HG03135 (cell line): ENCODE measurements at regions not wholly inside any gene's neighbourhood (a gene's known extent, or its start where the extent isn't known, plus 50 kb on each side); places are given as distances from the start of the nearest gene placed in this dataset.

ENCODE experiments used
- ATAC-seq: cut with Tn5 transposase; IDR thresholded peaks from one replicate; pipeline ENCODE4 v1.9.1; 2021; ENCODE audit warnings: mild to moderate bottlenecking, moderate library complexity; ENCODE audit not compliant: unreplicated experiment

DNA sequence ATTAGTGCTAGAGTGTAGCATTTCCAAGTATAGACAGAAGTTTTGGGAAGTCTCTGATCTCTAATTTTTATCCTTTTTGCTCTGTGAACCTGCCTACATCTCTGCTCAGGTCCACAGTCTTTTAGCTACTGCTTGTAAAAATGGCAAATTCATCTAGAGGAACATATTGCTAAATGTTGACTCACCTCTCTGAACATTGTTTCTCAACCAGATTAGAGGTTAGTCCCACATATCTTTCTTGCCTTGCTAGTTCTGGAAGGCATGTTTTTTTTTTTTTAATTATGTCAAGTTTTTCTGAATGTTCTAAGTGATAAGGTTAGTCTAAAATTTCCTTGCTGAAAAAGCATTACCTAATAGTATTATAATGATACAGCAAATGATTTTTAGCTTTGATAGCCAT is 2889.6 kb upstream of the PCDH20 start:
- ATAC-seq = no peak

DNA sequence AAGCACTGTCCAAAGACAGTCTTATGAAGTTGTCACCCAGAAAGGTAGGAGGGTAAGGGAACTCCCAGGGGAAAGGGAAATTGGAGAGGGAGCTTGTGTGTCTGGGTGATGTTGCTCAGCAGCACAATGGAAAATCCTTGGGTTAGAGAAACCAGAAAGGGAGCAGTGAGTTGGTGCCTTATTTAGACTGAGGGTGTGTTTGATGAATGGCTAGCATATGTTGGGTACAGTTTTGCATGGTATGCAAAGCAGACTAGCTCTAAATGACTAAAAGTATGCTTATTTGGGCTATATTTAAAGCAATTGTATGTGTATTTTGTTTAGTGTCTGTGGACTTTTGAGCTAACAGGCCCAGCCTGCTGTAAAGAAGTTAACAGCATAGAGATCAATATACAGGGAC is 2884.6 kb upstream of the PCDH20 start:
- ATAC-seq = no peak

DNA sequence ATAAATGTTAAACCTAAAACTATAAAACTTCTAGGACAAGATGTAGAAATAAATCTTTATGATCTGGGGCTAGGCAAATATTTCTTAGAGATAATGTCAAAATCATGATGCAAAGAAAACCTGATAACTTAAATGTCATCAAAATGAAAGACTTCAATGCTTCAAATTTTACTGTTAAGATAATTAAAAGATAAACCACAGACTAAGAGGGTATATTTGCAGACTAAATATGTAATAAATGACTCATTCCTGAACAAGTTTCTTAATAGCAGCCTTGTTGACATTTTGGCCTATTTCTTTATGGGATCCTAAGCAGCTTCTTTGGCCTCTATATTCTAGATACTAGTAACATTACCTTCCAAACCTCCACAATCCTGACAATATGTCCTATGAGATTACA is 2878.3 kb upstream of the PCDH20 start:
- no peak for ATAC-seq

DNA sequence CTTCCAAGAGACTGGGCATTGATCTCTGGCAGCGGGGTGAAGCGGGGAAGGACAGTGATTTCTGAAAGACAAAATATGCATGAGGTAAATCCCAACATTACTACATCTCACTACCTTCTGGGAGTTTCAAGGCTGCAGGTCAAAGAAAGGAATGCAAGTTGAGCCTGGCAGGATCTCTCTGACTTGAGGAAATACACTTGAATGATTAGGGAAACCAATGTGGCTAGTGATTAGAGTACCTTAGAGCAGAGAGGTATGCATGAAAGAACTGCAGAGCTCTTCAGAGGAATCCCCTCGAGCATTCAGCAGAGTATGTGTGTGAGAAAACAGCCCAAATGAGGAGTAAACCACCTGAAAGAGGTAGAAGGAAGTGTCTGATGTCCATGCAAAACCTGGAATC is 2874.1 kb upstream of the PCDH20 start:
- no peak for ATAC-seq

DNA sequence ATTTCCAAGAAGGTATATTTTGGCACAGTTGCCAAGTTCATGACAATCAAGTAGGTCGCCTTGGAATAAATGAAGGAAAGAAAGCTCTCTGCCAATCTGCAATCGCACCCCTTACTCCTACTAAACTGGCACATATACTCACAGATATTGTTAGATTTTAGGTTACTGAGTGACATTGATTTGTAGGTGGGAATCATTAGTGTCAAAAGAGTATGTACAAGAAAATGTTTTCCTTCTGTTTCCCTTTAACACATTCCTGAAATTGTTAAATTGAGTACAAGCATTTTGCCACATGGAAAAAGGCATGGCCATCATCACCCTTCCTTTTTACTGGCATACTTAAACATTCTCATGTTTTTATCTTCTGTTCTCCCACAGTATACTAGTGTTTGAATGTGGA is 2868.3 kb upstream of the PCDH20 start:
- ATAC-seq = no peak

DNA sequence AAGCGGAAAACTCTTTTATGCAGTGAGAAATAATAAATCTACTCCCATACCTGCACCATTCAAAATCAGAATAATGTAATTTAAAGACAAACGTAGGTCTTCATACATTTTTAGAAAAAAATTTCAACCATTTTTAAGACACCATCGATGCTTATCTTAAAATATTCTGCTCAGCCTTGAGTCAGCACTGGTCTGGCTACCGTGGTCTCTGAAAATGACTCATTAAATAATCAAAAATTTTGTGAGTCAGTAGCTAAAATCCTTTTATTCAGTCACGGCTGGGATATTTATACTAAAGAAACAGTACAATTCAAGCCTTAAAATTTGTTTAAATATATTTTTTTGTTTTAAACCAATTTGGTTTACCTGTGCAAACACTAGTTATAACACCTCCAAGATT is 2862.8 kb upstream of the PCDH20 start:
- no peak for ATAC-seq

DNA sequence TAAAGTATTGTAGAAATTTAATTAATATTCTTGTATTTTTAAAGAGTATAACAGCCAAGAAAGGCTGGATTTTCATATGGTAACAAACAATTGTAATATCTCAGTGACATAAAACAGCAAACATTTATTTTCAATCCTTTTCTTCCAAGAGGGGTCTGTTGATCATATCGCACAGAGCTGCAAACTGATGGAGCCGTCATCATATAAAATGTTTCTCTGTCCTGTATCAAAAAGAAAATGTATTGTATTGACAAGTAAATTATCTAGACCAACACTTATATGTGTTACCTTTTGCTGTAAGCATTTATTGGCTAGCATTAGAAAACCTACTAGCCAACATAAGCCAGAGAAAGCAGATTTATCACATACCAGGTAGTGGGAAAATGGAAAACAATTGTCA is 2861.4 kb upstream of the PCDH20 start:
- ATAC-seq = no peak

DNA sequence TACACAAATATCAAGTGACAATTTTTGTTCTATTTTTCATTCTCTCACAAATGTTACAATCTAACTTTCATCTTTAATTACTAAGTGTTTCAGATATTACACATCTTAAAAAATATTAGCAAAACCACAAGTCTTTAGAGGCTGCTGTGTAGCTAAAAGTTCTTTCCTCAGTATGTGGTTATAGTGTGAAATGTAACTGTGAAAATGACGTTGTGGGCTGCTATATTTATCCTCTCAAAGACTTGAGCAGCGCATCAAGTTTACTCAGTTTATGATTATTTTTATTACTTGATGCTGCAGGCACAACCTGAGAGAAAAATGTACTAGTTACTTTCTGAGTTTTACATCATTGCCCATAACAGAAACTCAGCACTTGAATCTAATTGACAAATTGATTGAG is 2860.6 kb upstream of the PCDH20 start:
- ATAC-seq = no peak

DNA sequence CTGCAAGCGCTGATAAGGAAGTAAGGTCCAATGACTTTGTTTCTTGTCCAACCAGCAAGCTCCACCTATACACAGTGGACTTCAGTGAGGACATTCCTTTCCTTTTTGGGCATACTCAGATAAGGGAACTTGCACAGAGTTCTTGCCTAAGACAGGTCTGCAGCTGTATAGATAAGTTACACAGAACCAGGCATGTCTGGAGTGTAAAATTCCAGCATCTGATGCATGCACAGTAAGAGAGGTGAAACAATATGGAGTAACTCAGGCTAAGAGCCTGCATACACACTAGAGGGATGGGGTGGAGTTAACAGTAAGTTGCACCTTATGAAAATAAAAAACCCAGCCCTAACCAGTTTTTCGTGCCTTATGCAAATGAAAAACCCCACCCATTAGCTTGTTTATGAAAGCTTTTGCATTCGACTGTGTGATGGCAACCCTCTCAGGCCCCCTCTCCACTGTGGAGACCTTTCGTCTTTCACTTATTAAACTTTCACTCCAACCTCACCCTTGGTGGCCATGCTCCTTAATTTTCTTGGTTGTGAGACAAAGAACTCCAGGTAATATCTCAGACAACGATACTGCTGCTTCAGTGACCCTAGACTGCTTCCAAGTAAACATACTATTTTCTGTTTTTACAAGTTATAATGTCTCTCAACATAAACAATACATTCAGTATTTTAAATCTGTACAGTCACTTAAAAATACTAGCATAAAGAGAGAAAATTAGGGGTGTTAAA is 2859.0 kb upstream of the PCDH20 start:
- ATAC-seq = no peak

DNA sequence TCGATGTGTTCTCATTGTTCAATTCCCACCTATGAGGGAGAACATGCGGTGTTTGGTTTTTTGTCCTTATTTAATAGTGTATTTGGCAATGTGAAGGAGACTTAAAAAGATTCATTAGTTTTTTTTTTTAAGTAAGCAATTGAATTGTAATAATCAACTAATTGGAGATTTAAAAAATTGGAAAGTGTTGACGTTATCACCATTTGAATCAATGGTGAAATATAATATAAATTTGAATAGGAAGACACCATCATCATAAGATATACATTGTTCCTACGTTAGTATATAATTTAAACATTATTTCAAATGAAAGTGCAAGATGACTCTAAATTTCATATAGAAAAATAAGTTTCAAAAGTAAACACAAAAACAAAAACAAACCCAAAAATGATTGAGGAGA is 2858.1 kb upstream of the PCDH20 start:
- ATAC-seq = no peak

DNA sequence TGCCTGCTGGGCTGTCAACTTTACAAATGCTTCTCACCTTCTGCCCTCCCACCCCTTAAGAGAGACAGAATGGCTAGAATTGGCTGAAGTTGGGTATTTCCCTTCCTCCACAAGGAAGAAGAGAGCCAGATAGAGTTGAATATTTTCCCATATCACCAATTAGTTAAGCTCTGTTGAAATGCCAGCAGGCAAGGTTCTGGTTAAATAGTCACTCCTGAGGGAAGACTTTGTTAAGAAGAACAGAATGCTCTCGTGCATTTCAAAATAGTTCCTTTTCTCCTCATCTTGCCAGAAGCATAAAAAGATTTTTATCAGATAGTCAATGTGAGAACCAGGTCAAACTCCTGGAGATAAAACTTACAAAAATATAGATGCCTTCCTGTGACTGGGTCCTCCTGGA is 2857.0 kb upstream of the PCDH20 start:
- ATAC-seq = no peak

DNA sequence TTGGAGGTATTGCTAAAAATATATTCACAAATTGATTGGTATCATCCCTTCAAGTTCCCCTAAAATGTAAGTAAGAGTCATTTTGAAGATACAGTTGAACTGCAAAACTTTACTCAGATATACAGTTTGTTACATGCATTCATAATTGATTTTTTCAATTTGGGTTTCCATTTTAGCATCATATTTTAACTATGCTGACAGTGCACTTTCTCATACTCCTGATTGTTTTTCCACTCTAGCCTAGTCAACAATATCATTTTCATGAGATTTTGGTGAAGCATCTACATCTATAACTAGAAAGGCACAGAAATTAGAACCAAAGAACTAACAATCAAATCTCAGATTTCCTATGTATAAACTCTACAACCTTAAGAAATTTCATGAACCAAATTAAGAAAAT is 2850.4 kb upstream of the PCDH20 start:
- ATAC-seq = no peak

DNA sequence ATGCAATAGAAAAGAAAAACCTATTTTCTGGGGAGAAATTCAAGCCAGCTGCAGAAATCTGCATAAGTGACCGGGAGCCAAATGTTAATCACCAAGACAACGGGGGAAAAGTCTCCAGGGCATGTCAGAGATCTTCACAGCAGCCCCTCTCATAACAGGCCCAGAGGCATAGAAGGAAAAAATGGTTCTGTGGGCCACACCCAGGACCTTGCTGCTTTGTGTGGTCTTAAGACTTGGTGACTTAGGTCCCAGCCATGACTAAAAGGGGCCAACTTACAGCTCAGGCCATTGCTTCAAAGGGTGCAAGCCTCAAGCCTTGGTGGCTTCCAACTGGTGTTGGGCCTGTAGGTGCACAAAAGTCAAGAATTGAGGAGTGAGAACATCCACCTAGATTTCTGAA is 2847.6 kb upstream of the PCDH20 start:
- ATAC-seq = no peak

DNA sequence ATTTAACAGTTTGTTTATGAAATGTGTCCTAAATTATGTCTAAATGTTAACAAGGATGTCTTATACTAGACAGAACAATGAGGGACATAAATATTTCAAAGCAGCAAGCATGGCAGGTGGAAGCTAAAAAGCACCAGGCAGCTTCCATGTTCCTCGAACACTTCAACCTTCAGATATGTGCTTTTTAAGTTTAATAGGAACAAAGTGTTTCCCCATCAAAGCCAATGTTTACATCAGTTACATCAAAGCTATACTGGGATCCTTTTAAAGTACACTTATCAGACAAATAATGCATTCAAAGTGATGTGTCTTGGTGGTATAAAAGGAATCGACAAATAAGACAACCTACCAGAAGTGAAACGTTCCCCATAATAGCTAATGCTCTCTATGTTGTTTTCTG is 2841.1 kb upstream of the PCDH20 start:
- no peak for ATAC-seq

DNA sequence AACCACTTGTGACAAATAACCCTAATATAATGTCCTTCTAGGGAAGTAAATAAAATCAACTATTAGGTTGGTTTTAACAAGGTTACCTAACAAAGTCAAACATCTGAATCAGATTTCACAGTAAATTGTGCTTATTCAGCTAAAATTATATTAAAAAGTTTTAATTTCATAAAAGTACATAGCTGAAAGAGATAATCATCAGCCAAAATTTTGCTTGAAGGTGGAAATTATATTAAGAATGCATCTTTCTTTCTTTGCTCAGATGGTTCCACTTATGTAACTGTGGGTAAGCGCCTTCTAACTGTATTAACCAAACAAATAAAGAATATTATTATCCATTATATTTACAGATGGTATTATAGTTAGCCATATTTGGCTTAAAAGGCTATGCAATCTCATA is 2840.3 kb upstream of the PCDH20 start:
- no peak for ATAC-seq

DNA sequence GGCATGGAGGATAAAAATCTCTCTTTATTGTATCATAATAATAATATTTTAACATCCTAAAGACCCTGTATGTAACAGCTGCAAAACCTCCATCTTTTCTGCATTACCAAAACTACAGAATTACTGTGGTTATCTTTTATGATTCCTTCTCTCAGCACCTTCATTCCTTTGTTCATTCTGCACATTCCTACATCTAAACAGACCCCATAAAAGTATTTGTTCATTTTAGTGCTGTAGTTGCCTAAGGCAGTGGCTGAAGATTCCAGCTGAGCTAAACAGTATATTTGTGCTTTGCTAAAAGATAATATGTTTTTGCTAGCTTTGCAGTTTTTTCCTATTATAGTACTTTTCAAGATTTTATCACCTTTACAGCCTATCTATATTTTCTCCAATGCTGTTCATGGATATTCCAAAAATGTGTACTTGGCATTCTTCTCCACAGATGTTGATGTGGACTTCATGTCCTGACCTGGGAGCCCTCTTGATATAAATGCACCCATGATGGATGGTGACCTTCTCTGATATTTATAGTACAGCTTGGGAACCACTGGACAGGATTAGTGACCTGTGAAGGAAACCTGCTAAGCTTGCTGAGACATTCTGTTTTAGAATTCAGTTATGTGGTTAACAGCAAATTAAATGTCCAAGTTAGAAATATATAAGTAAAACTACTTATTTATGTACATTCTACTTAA is 2832.9 kb upstream of the PCDH20 start:
- ATAC-seq = no peak

DNA sequence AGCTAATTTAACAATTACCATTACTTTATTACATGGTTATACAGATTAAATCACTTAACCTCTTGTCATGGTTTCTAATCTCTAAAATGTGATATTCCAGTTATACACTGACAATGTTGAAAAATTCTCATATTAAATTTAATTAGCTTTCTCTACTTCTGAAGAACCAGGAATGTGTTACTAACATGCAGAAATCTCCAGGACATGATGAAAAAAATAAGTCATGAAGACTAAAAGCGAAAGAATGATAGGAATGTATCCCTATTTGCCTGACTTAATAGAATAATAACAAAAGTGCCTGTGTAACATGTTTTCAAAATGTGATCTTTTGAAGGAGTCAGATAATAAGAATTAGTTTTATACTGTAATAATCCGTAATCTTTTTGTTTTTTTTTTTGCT is 2823.7 kb upstream of the PCDH20 start:
- no peak for ATAC-seq

DNA sequence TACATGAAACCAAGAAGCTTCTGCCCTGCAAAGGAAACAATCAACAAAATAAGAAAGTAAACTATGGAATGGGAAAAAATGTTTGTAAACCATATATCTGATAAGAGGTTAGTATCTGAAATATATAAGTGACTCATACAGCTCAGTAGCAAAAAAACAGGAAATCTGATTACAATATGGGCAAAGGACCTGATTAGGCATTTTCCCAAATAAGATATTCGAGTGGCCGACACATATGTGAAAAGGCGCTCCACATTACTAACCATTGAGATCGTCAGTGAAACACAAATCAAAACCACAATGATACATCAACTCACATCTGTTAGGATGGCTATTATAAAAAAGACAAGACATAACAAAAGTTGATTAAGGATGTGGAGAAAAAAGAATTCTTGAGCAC is 2818.6 kb upstream of the PCDH20 start:
- ATAC-seq = no peak

DNA sequence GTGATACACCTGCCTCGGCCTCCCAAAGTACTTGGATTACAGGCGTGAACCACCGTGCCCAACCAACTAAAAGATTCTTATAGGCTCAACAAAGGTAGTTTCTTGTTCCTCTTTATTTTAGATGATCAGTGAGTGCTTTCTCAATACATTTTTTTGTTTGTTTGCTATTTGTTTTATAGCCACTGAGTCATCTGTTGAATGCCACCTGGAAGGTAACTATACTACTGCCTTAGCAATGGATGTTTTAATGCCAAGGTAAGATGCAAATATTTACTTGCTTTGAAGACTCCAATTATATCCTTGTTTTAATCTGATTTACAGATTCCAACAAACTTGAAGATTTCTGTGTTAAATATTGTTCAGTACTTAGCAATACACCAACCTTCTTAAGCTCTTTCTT is 2807.4 kb upstream of the PCDH20 start:
- no peak for ATAC-seq

DNA sequence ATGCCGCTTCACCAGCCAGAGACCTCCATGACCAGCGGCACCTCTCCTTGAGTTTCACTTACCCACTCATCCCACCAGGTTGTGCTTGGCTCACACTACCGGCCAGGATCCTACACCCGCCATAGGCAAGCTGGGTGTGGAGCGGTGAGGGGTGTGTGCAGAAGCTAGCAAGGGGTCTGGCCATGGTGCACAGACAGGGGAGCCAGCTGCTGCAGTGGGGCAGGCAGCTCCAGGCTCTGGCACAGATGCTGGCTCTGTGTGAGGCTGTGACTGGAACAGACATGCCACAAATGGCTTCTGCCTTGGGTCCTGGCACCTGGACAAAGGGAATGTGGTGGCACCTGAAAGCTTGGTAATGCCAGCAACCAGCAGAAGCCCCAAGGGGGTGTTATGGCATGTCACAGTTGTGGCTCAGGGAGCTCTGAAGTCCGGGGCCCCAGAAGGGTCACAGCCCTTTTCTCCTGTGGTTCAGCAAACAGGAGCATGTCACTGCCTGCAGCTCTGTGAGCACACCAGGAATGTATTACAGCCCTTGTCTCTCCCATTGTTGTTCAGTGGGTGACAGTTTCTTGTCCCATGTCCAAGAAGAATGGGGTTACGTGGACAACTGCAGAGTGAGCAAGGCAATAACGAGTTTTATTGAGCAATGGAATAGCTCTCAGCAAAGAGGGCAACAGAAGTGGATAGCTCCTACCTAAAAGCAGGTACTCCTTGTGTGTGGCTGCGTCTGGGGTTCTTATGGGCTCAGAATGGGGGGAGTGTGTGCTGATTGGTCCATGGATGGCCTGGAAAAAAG is 2791.0 kb upstream of the PCDH20 start:
- no peak for ATAC-seq

DNA sequence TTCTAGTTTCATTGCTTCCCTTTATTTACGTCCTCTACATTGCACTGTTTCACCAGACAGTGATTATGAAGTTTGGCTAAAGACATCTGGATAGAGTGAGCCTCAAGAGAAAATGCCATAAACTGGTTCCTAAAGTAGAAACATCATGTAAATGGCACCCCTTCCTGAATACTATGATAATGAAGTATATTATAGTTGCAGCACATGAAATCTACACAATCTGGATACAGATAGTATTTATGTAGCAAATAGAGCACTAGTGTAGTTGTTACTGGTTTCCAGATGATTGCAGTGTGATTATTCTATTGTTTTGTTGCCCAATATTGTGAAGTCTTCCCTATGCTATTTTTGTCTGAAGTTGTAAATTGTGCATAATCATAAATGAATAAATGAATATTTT is 2786.9 kb upstream of the PCDH20 start:
- no peak for ATAC-seq

DNA sequence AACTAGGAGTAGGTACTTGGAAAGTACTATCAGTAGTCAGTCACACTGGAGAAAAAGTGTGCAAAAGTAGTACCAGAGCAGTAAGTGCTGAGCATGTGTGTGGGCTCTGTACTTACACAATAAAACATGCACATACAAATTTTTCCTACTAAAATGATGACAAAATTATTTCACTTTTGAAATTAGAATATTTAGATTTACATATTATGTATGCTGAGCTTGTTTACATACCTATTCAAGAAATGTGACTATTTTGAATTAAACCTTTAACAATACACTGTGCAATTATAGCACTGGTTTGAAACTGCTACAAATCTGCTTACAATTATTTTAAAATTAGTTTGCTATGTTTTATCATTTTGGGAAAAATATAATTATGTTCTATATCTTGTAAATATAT is 2781.6 kb upstream of the PCDH20 start:
- ATAC-seq = no peak
